ENCODE measurements at regions not wholly inside any gene's neighbourhood (a gene's known extent, or its start where the extent isn't known, plus 50 kb on each side); places are given as distances from the start of the nearest gene placed in this dataset.

DNA sequence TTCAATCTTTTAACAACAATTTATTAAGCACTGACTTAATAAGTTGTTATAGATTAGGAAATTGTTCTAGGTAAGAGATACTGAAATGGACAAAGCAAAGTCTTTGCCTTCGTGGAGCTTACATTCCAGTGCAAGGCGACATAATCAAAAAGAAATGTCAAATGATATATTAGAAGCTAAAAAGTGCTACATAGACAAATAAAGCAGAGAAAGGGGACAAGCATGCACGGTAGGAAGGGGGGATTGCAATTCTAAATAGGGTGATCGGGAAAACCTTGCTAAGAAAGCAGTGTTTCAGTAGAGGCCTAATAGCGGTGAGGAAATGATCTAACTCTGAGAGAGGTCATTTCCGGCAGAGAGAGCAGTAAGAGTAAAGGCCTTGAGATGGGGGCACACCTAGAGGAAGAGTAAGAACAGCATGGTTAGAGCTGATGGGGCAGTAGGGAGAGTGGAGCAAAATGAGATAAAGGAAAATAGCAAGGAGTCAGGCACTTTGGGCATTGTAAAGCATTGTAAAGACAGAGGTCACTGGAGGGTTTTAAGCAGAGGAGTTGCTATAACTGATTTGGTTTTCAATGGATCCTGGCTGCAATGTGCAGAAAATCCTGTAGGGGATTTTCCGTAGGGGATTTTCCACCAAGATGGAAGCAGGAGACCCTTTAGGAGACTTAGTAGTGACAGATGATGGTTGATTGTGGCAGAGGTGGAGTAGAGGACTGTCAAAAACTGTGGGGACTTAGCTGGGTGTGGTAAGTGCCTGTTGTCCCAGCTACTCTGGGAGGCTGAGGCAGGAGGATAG is 71.7 kb upstream of the CFAP20DC start:
- Mint-ChIP-seq H3K4me3 (no peak overlapping the region), H3K27ac (no peak overlapping the region), H3K9me3 (no peaks in the 10 kb centered on the region), H3K36me3 (no peaks in the 10 kb centered on the region), H3K4me1 (no peaks in the 10 kb centered on the region), H3K27me3 (ENCODE audit: low read depth in 2 of 2) (peaks cover 0 to 5% of the 10 kb centered on the region in 2 donors)
- ATAC-seq (no peak), DNase-seq (no peak)
- WGBS (ENCODE audit: insufficient coverage), result 95% methylated on average over 7 of the region's 7 CpGs
- Histone ChIP-seq H3K27me3 (ENCODE audit: control insufficient read depth, insufficient read depth, low read length) (no peaks in the 10 kb centered on the region), H3K4me3 (ENCODE audit: low read length) (no peak overlapping the region), H3K4me1 (ENCODE audit: control insufficient read depth, insufficient read depth, low read length) (no peaks in the 10 kb centered on the region), H3K36me3 (ENCODE audit: control insufficient read depth, insufficient read depth, low read length) (no peaks in the 10 kb centered on the region), H3K9me3 (ENCODE audit: control insufficient read depth, insufficient read depth, low read length) (no peaks in the 10 kb centered on the region), H3K27ac (ENCODE audit: low read length) (no peak overlapping the region)
- intact Hi-C loops (cut with micrococcal nuclease), result no loop called here
- TF ChIP-seq, protein P1, sequence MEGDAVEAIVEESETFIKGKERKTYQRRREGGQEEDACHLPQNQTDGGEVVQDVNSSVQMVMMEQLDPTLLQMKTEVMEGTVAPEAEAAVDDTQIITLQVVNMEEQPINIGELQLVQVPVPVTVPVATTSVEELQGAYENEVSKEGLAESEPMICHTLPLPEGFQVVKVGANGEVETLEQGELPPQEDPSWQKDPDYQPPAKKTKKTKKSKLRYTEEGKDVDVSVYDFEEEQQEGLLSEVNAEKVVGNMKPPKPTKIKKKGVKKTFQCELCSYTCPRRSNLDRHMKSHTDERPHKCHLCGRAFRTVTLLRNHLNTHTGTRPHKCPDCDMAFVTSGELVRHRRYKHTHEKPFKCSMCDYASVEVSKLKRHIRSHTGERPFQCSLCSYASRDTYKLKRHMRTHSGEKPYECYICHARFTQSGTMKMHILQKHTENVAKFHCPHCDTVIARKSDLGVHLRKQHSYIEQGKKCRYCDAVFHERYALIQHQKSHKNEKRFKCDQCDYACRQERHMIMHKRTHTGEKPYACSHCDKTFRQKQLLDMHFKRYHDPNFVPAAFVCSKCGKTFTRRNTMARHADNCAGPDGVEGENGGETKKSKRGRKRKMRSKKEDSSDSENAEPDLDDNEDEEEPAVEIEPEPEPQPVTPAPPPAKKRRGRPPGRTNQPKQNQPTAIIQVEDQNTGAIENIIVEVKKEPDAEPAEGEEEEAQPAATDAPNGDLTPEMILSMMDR (IDR thresholded peaks at IDR 0.05), result no peak

DNA sequence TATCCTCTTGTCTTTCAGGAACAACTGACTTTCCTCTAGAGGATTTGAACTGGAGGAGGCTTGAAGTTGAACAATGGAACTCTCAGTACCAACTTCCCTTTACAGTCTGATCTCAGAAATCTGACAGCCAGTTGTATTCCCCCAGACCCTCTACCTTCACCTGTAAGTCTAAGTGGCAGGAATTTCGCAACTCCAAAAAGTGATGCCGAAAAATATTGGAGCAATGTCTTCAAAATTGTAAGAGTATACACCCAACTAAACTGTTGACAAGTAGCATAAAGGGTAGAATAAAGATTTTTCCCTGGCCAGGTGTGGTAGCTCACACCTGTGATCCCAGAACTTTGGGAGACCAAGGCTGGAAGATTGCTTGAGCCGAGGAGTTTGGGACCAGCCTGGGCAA is 69.1 kb upstream of the CFAP20DC start:
- no peak overlapping the region for H3K27ac Mint-ChIP-seq
- intact Hi-C loops (cut with micrococcal nuclease), result no loop called here
- no peaks in the 10 kb centered on the region for H3K36me3 Mint-ChIP-seq
- no peak overlapping the region for H3K4me3 ChIP-seq (ENCODE audit: low read length)
- no peak overlapping the region for H3K27ac ChIP-seq (ENCODE audit: low read length)
- H3K27me3 Mint-ChIP-seq (ENCODE audit: low read depth in 2 of 2), result peaks cover 0 to 5% of the 10 kb centered on the region in 2 donors
- DNase-seq (no peak), ATAC-seq (no peak)
- no peaks in the 10 kb centered on the region for H3K9me3 Mint-ChIP-seq
- H3K4me3 Mint-ChIP-seq, result no peak overlapping the region
- no peaks in the 10 kb centered on the region for H3K4me1 Mint-ChIP-seq
- WGBS (ENCODE audit: insufficient coverage), result 95% methylated on average over 1 of the region's 3 CpGs
- no peaks in the 10 kb centered on the region for H3K27me3 ChIP-seq (ENCODE audit: control insufficient read depth, insufficient read depth, low read length)
- TF ChIP-seq, protein P1 (IDR thresholded peaks at IDR 0.05), result no peak
- no peaks in the 10 kb centered on the region for H3K9me3 ChIP-seq (ENCODE audit: control insufficient read depth, insufficient read depth, low read length)
- no peaks in the 10 kb centered on the region for H3K4me1 ChIP-seq (ENCODE audit: control insufficient read depth, insufficient read depth, low read length)
- no peaks in the 10 kb centered on the region for H3K36me3 ChIP-seq (ENCODE audit: control insufficient read depth, insufficient read depth, low read length)

- 89% methylated on average over 3 of the region's 3 CpGs for WGBS (ENCODE audit: insufficient coverage)
- Mint-ChIP-seq H3K27ac (no peak overlapping the region), H3K36me3 (no peaks in the 10 kb centered on the region), H3K9me3 (no peaks in the 10 kb centered on the region), H3K27me3 (ENCODE audit: low read depth in 2 of 2) (peaks cover 0 to 5% of the 10 kb centered on the region in 2 donors), H3K4me3 (no peak overlapping the region), H3K4me1 (no peaks in the 10 kb centered on the region)
- Histone ChIP-seq H3K27me3 (ENCODE audit: control insufficient read depth, insufficient read depth, low read length) (no peaks in the 10 kb centered on the region), H3K9me3 (ENCODE audit: control insufficient read depth, insufficient read depth, low read length) (no peaks in the 10 kb centered on the region), H3K27ac (ENCODE audit: low read length) (no peak overlapping the region), H3K4me1 (ENCODE audit: control insufficient read depth, insufficient read depth, low read length) (no peaks in the 10 kb centered on the region), H3K36me3 (ENCODE audit: control insufficient read depth, insufficient read depth, low read length) (no peaks in the 10 kb centered on the region), H3K4me3 (ENCODE audit: low read length) (no peak overlapping the region)
- no peak for DNase-seq
- TF ChIP-seq, protein P1 (IDR thresholded peaks at IDR 0.05), result no peak
- ATAC-seq, result no peak
- intact Hi-C loops (cut with micrococcal nuclease), result no loop called here
These were observed 67.6 kb upstream of the CFAP20DC start for GRCh38 chr3:59117396-59117795.

DNA sequence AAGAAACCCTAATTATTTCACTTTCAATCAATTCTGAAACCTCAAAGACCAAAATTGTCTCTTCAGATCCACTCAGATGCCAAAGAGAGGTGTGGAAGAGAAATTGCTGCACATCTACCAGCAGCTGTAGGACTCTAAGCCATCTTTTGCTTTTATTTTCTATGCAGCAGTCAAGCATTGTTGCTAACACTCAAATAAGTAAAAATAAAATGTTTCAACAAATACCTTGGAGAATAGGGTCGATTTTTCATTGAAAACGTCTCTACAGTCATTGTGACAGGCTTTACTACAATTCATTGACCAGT is 66.4 kb upstream of the CFAP20DC start:
- no peak for ATAC-seq
- Mint-ChIP-seq H3K27me3 (ENCODE audit: low read depth in 2 of 2) (peaks cover 0 to 5% of the 10 kb centered on the region in 2 donors), H3K4me1 (no peaks in the 10 kb centered on the region), H3K4me3 (no peak overlapping the region), H3K9me3 (no peaks in the 10 kb centered on the region), H3K27ac (no peak overlapping the region), H3K36me3 (no peaks in the 10 kb centered on the region)
- TF ChIP-seq, protein P1 (IDR thresholded peaks at IDR 0.05), result no peak
- no peaks in the 10 kb centered on the region for H3K9me3 ChIP-seq (ENCODE audit: control insufficient read depth, insufficient read depth, low read length)
- H3K27me3 ChIP-seq (ENCODE audit: control insufficient read depth, insufficient read depth, low read length), result peaks cover 3% of the 10 kb centered on the region
- no peaks in the 10 kb centered on the region for H3K36me3 ChIP-seq (ENCODE audit: control insufficient read depth, insufficient read depth, low read length)
- H3K27ac ChIP-seq (ENCODE audit: low read length), result no peak overlapping the region
- no peaks in the 10 kb centered on the region for H3K4me1 ChIP-seq (ENCODE audit: control insufficient read depth, insufficient read depth, low read length)
- no peak for DNase-seq
- intact Hi-C loops (cut with micrococcal nuclease), result no loop called here
- H3K4me3 ChIP-seq (ENCODE audit: low read length), result no peak overlapping the region
- WGBS (ENCODE audit: insufficient coverage), result no CpG with 5 or more reads among the region's 2 CpGs
